ENCODE measurements at regions not wholly inside any gene's neighbourhood (a gene's known extent, or its start where the extent isn't known, plus 50 kb on each side); places are given as distances from the start of the nearest gene placed in this dataset.

- Mint-ChIP-seq H3K9me3 (peaks cover 3% of the 10 kb centered on the region), H3K27me3 (ENCODE audit: insufficient read depth, low read depth) (peaks cover 3% of the 10 kb centered on the region), H3K27ac (no peak overlapping the region), H3K4me1 (peaks cover 2% of the 10 kb centered on the region), H3K36me3 (no peaks in the 10 kb centered on the region), H3K4me3 (no peak overlapping the region)
- DNase-seq (ENCODE audit: low spot score) = no peak
- no peaks in the 10 kb centered on the region for H3K27me3 ChIP-seq
- no peaks in the 10 kb centered on the region for H3K36me3 ChIP-seq
- H3K79me2 ChIP-seq (ENCODE audit: low read depth) = no peaks in the 10 kb centered on the region
- no peaks in the 10 kb centered on the region for H4K20me1 ChIP-seq (ENCODE audit: low read depth)
- H3F3A ChIP-seq (ENCODE audit: low read depth) = no peaks in the 10 kb centered on the region
- no peak overlapping the region for H2AFZ ChIP-seq (replicated peaks)
- H3K27ac ChIP-seq = no peak overlapping the region
- TF ChIP-seq EZH2phosphoT487 (IDR thresholded peaks at IDR 0.05) (no peak), EZH2 (IDR thresholded peaks at IDR 0.05) (no peak), CTCF (IDR thresholded peaks at IDR 0.05) (no peak)
- H3K4me1 ChIP-seq = no peaks in the 10 kb centered on the region
- no peak overlapping the region for H3K9ac ChIP-seq
- H3K9me3 ChIP-seq (ENCODE audit: low read depth) = no peaks in the 10 kb centered on the region
- H3K4me2 ChIP-seq = no peak overlapping the region
- H3K4me3 ChIP-seq = no peak overlapping the region
Measured at GRCh38 chr3:72127224-72127612, 342.3 kb upstream of the PROK2 start.

GRCh38 chr3:72126441-72127223 lies 341.7 kb upstream of the PROK2 start:
- DNase-seq (ENCODE audit: low spot score) = no peak
- Mint-ChIP-seq H3K9me3 (peaks cover 3% of the 10 kb centered on the region), H3K4me3 (no peak overlapping the region), H3K27me3 (ENCODE audit: insufficient read depth, low read depth) (peaks cover 3% of the 10 kb centered on the region), H3K36me3 (no peaks in the 10 kb centered on the region), H3K4me1 (peaks cover 2% of the 10 kb centered on the region), H3K27ac (no peak overlapping the region)
- no peaks in the 10 kb centered on the region for H4K20me1 ChIP-seq (ENCODE audit: low read depth)
- no peaks in the 10 kb centered on the region for H3K4me1 ChIP-seq
- no peaks in the 10 kb centered on the region for H3K27me3 ChIP-seq
- no peak overlapping the region for H3K4me2 ChIP-seq
- no peaks in the 10 kb centered on the region for H3K36me3 ChIP-seq
- no peaks in the 10 kb centered on the region for H3F3A ChIP-seq (ENCODE audit: low read depth)
- no peaks in the 10 kb centered on the region for H3K9me3 ChIP-seq (ENCODE audit: low read depth)
- no peak overlapping the region for H3K4me3 ChIP-seq
- TF ChIP-seq CTCF (IDR thresholded peaks at IDR 0.05) (no peak), EZH2phosphoT487 (IDR thresholded peaks at IDR 0.05) (no peak), EZH2 (IDR thresholded peaks at IDR 0.05) (no peak)
- no peak overlapping the region for H3K9ac ChIP-seq
- no peaks in the 10 kb centered on the region for H3K79me2 ChIP-seq (ENCODE audit: low read depth)
- H3K27ac ChIP-seq = no peak overlapping the region
- no peak overlapping the region for H2AFZ ChIP-seq (replicated peaks)

GRCh38 chr3:72123908-72124441 lies 339.0 kb upstream of the PROK2 start:
- Mint-ChIP-seq H3K27me3 (ENCODE audit: insufficient read depth, low read depth) (peaks cover 3% of the 10 kb centered on the region), H3K9me3 (peaks cover 3% of the 10 kb centered on the region), H3K4me1 (peaks cover 2% of the 10 kb centered on the region), H3K4me3 (no peak overlapping the region), H3K27ac (peak overlapping the region; percentile 18), H3K36me3 (no peaks in the 10 kb centered on the region)
- DNase-seq (ENCODE audit: low spot score) = no peak
- Histone ChIP-seq H3K9ac (no peak overlapping the region), H3K9me3 (ENCODE audit: low read depth) (no peaks in the 10 kb centered on the region), H3K79me2 (ENCODE audit: low read depth) (no peaks in the 10 kb centered on the region), H3K27ac (no peak overlapping the region), H3K36me3 (no peaks in the 10 kb centered on the region), H3K27me3 (no peaks in the 10 kb centered on the region), H3K4me1 (no peaks in the 10 kb centered on the region), H4K20me1 (ENCODE audit: low read depth) (no peaks in the 10 kb centered on the region), H3K4me2 (no peak overlapping the region), H3K4me3 (no peak overlapping the region), H2AFZ (replicated peaks) (no peak overlapping the region), H3F3A (ENCODE audit: low read depth) (no peaks in the 10 kb centered on the region)
- TF ChIP-seq EZH2phosphoT487 (IDR thresholded peaks at IDR 0.05) = no peak
- TF ChIP-seq EZH2 (IDR thresholded peaks at IDR 0.05) = no peak
- TF ChIP-seq CTCF (IDR thresholded peaks at IDR 0.05) = no peak
